HG02798 (cell line): ENCODE measurements at regions not wholly inside any gene's neighbourhood (a gene's known extent, or its start where the extent isn't known, plus 50 kb on each side); places are given as distances from the start of the nearest gene placed in this dataset.
"Not testable (repeated sequence)": the region's sequence is repeated elsewhere in the genome, so short reads cannot be mapped to it uniquely, and the experiment has no call there.

Experiments used
- ATAC-seq: cut with Tn5 transposase; IDR thresholded peaks from one replicate; pipeline ENCODE4 v1.9.1; 2021; ENCODE audit warnings: mild to moderate bottlenecking; ENCODE audit not compliant: unreplicated experiment, poor library complexity

GRCh38 chr6:144353871-144354314 lies 68.8 kb downstream of the UTRN start:
- peak; percentile 92 for ATAC-seq

GRCh38 chr6:144359783-144360182 lies 74.6 kb downstream of the UTRN start:
- no peak for ATAC-seq

GRCh38 chr6:144360401-144360800 lies 75.3 kb downstream of the UTRN start:
- ATAC-seq: no peak

- no peak for ATAC-seq
These were observed 75.9 kb downstream of the UTRN start for GRCh38 chr6:144361016-144361415.

- no peak for ATAC-seq
These were observed 77.2 kb downstream of the UTRN start for GRCh38 chr6:144362042-144363018.

GRCh38 chr6:144364208-144364720 lies 79.1 kb downstream of the UTRN start:
- ATAC-seq: peak; percentile 51

GRCh38 chr6:144364782-144365181 lies 79.6 kb downstream of the UTRN start:
- peak; percentile 23 for ATAC-seq

GRCh38 chr6:144365271-144365670 lies 80.1 kb downstream of the UTRN start:
- no peak for ATAC-seq

- not testable (repeated sequence) for ATAC-seq
These were observed 84.6 kb downstream of the UTRN start for GRCh38 chr6:144369696-144370095.

GRCh38 chr6:144372116-144372515 lies 87.0 kb downstream of the UTRN start:
- no peak for ATAC-seq

GRCh38 chr6:144372611-144373594 lies 87.8 kb downstream of the UTRN start:
- ATAC-seq: no peak

GRCh38 chr6:144374525-144374924 lies 89.4 kb downstream of the UTRN start:
- not testable (repeated sequence) for ATAC-seq

GRCh38 chr6:144377586-144378210 lies 92.6 kb downstream of the UTRN start:
- ATAC-seq: no peak

- ATAC-seq: no peak
These were observed 93.3 kb downstream of the UTRN start for GRCh38 chr6:144378437-144378836.

GRCh38 chr6:144379356-144379755 lies 94.2 kb downstream of the UTRN start:
- ATAC-seq: no peak

- not testable (repeated sequence) for ATAC-seq
These were observed 96.4 kb downstream of the UTRN start for GRCh38 chr6:144381499-144381898.

- no peak for ATAC-seq
These were observed 98.2 kb downstream of the UTRN start for GRCh38 chr6:144383336-144383735.

GRCh38 chr6:144384427-144384826 lies 99.3 kb downstream of the UTRN start:
- ATAC-seq: no peak

GRCh38 chr6:144389474-144389873 lies 104.3 kb downstream of the UTRN start:
- ATAC-seq: not testable (repeated sequence)

- no peak for ATAC-seq
These were observed 105.1 kb downstream of the UTRN start for GRCh38 chr6:144390202-144390601.
